Activated CD4-positive, alpha-beta T cell treated with anti-CD3 and anti-CD28 coated beads, Interleukin-2, amount 50 U/mL, for 48 hours (primary cell): ENCODE measurements at regions not wholly inside any gene's neighbourhood (a gene's known extent, or its start where the extent isn't known, plus 50 kb on each side); places are given as distances from the start of the nearest gene placed in this dataset.

Experiments used
- DNase-seq, 2 experiments: peaks; one replicate each; pipeline ENCODE4 v3.0.0-alpha.2; 2020

- no peak for DNase-seq
Observed at GRCh38 chr12:4223273-4223845, 50.2 kb upstream of the CCND2 start.

DNA sequence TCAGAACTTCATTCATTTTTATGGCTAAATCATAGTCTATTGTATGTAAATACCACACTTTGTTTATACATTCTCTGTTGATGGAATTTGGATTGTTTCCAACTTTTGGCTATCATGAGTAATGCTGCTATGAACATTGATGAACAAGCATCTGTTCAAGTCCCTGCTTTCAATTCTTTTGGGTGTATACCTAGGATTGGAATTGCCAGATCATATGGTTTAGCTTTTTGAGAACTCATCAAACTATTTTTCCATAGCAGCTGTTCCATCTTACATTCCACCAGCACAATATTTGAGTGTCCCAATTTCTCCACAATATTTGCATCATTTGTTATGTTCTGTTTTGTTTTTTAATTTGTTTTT is 52.3 kb upstream of the CCND2 start:
- no peak for DNase-seq

- DNase-seq: no peak
Observed at GRCh38 chr12:4220536-4221257, 52.9 kb upstream of the CCND2 start.

DNA sequence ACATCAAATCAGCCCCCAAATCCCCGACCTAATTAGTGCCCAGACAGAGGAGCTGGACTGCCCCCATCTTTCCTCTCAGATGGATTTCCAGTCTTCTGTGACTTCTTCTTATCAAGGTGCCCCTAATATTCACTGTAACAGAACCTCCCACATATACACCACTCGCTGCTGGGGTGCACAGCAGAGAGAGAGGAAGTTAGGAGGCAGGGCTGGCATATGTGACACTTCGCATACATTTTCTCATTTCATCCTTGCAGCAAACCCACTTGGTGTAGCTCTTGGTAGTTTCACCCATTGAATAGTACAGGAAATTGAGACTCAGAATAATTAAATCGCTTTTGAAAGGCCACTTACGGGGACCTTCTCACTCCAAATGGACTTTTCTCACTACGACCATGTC is 56.5 kb upstream of the CCND2 start:
- DNase-seq: no peak

GRCh38 chr12:4216187-4216927 is 57.2 kb upstream of the CCND2 start:
- peak in 1 of 2 experiments; percentile 8 for DNase-seq

DNA sequence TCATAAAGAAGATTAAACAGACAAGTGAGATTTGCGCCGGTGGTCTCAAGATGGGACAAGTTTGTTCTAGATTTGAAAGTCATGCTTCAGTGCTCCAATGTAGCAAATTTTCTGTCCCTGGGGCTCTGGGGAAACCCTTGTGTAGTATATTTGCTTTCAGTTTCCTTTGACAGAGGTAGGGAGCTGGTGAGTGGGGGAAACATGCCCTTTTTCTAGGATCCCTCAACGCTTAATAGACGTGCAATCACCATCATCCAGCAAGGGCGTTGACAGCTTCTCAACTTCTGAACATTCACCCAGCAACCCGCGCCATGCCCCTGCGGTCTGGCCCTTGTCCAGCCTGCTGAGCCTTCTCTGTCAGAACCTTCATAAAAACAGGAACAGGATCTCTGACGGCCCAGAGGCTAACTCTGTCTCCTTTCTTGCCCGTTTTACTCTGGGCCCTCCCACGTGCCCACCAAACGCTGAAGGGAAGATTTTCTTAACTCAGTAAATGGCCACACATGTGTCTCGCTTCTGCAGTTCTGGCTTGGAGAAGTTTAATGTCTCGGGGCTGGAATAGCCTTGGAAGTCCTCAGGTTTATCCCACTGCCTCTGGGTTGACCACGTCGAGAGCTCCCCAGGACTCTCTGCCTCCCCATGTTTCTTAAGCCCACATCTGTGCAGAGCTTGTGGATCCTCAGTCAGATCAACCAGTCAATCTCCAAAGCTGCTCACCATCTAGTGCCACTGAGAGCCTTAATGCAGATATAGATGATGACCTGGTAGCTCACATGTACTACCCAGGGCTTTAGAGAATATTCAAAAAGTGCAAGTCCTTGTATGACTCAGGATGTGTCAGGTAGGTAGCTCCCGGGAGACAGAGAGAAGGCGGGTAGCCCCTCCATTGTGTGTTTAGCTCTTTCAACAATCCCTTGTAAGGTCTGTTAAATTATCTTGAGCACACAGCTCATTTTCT is 58.1 kb upstream of the CCND2 start:
- DNase-seq: peak; percentile 45 to 60

GRCh38 chr12:4214877-4215228 is 58.7 kb upstream of the CCND2 start:
- DNase-seq: no peak

GRCh38 chr12:4213471-4213870 is 60.1 kb upstream of the CCND2 start:
- DNase-seq: no peak

GRCh38 chr12:4212845-4213244 is 60.7 kb upstream of the CCND2 start:
- no peak for DNase-seq

DNA sequence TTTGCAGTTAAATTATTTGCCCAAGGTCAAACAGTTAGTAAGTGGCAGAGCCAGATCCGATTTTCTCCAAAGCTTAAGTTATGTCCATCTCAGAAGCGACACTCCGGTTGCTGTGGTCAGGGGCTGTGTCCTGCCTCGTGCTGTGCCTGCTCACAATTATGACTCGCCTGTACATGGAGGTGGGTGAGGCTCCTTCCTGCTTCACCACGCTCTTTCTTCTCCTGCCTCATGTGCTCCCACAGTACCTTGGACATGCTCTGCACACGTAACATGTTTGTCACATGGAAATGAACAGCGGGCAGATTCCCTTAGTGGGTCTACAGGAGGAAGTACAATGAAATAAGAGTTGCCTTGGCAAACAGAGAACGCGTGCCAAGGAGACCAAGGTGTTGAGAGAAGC is 62.2 kb upstream of the CCND2 start:
- DNase-seq: no peak

DNA sequence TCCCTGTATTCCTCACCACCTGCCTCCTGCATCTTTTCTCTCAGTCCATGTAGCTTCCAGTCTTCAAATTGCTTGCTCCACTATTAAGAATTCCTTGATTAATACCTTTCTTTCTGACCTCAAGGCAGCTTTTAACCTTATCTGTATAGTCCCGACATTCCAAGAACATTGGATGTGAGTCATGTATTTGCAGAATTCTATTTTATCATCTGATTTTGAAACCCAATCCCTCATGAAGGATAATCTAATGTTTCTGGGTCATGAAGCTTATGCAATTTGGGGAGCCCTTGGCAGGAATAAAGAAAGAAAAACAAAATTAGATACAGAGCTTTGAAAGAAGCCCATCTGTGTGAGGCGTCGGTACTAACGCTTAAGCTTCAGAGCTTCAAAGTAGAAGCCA is 63.4 kb upstream of the CCND2 start:
- no peak for DNase-seq

DNA sequence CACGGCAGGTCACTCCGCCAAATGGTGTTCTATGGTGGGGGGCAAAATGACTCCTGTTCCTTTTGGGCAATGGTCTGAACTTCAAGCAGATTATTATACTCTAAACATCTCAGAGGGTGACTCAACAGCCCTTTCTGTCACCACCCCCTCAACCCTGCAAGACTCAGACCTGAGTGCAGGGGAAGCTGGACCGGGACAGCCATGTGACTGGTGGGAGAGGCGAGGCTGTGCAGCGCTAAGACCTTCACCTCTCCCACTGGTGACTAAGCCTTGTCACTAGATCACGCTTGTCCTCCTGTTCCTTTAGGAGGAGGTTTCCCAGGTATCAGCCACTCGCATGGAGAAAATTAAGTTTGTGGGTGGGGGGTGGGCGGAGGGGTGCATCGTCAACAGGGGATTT is 67.1 kb upstream of the CCND2 start:
- no peak for DNase-seq

GRCh38 chr12:4203772-4204376 is 69.7 kb upstream of the CCND2 start:
- no peak for DNase-seq

DNA sequence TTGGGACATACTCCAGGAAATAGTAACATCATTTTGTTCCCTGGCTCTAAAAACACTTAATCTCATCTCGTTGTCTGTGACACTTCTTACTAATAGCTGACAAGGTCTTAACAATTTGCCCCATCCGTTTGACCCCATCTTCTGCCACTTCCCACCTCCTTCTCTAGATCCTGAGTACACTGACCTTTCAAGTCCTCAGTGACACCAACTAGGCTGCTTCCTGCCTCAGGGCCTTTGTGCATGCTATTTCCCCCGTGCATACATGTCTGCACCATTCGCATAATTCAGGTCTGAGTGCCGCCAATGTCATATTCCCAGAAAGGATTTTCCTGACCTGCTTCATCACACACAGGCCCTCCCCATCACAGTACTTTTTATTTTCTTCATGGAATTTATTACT is 70.6 kb upstream of the CCND2 start:
- no peak for DNase-seq

GRCh38 chr12:4202487-4202886 is 71.1 kb upstream of the CCND2 start:
- no peak for DNase-seq

DNA sequence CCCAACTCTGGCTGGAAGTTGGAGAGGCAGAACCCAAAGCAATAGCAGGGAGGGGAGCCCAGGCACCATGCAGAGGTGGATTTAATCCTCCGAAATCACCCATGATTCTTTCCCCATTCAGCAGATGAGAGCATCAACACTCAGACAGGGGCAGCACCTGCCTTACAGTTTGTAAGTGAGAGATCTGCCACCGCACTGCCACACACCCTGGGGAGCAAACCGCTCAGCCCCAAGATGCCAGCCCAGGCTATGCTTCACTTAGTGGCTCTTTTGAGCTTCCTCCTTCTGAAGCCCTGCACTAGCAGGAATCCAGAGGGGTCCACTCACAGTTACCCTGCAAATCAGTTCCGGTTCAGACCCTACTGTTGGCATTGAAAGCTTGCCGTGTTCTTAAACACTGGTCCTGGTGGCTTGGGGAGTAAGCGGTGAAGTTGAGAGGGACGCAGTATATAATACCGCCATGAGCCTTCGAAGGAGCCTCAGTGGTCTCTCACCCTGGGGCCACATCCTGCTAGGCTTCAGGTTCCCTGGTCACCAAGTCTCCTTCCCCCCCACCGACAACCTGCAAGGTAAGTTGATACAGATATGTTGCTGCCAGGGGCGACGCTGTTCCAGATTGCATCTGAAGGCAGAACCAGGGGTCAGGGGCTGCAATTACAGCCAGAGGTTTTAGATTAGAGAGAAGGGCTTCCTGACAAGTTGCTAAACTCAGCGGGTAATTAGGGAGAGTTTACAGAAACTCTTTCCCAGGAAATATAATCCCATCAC is 72.0 kb upstream of the CCND2 start:
- DNase-seq: no peak

DNA sequence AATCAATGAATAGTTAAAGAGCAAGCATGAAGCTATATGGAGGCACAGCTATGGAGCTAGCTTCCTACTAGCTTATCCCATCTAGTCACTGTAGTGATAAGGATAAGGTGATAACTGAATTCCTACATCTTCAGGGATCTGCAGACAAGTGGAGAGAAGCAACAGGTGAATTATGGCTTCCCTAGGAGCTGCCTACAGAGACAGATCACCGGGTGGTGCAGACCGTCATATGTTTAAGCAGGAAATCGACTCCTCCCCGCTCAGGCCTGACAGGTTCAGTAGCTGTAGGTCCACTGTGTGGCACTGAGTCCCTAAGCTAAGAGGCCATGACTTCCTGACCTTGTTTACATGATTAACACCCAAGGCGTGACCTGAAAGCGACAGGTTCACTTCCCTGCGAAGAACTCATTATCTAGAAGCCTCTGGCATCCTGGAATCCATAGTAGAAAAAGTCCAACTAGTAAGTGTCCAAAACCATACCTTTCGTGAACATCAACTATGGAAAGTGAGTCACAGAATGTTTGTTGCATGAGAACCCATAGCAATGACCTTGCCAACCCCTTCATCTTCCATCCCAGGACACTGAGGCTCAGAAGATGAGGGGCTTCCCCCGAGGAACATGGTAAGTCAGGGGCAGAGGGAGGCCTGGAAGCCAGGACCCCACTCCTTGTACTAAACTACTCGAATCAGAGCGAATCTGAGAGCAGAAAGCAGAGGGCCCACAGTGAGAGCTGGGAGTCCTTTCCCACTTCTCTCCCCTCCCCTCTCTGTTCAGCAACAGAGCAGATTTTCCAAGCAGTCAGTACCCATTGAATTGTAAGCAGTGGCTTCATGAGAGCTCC is 75.4 kb upstream of the CCND2 start:
- no peak for DNase-seq

DNA sequence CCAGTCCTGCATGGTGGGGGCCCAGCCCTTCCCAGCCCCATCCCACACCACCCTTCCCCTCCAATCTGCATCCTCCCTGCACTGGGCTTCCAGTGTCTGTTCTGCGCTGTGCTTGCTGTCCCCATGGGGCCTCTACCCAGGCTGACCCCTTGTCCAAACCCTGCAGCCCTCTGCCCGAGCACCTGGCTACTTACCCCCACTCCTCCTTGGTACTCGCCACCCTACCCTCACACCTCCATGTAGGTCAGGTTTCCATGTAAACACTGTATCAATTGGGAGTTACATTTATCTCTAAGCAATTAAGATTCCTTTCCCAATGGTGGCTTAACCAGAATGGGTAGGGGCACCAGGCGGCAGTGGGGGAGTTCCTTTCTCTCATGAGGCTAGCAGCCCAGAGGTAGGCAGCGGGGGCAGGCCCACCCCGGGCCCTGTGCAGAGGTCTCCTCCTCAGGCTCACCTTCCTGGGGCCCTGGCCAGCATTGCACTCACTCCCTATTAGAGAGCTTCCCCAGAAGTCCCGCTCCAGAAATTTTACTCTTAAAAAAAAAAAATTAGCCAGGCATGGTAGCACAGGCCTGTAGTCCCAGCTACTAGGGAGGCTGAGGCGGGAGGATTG is 76.6 kb upstream of the CCND2 start:
- no peak for DNase-seq

- no peak for DNase-seq
Observed at GRCh38 chr12:4194668-4195067, 78.9 kb upstream of the CCND2 start.

- DNase-seq: no peak
Observed at GRCh38 chr12:4193821-4194220, 79.7 kb upstream of the CCND2 start.

DNA sequence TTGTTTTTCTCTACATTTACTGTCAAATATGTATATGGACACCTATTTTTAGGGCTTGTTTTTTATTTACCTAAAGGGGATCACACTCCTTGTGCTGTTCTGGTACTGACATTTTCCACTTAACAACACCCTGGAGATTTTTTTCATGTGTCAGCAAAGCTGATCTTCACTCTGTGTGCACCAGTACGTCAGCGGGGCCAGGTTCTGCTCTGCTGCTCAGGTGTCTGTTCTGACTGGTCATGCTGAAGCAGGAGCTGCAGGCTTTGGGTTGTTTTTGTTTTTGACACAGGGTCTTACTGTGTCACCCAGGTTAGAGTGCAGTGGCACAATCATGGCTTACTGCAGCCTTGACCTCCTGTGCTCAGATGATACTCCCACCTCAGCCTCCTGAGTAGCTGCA is 81.9 kb upstream of the CCND2 start:
- no peak for DNase-seq
